ENCODE measurements at regions not wholly inside any gene's neighbourhood (a gene's known extent, or its start where the extent isn't known, plus 50 kb on each side); places are given as distances from the start of the nearest gene placed in this dataset.
A peak's percentile ranks its signal among the peaks of the same experiment; 100 is the strongest.
"Not testable (repeated sequence)": the region's sequence is repeated elsewhere in the genome, so short reads cannot be mapped to it uniquely, and the experiment has no call there.

DNA sequence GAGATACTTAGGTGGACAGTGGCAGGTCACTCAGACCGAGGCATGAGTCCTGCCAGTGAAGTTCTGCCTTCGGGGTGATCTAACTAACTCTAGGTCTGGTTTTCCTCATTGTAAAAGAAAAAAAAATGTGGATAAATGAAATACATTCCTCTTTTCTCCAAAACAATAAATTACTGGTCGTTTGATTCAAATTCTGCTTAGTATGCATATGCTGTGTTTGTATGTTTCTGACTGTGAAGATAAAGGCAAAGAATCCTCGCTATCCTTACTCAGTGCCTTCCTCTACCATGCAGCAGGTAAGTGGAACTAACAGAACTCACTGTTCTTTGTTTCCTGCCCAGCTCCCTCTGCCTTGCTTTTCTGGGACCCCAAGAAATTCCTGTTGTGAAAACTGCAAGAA, 330.1 kb downstream of the SUCLG1 start:
- DNase-seq, result no peak

DNA sequence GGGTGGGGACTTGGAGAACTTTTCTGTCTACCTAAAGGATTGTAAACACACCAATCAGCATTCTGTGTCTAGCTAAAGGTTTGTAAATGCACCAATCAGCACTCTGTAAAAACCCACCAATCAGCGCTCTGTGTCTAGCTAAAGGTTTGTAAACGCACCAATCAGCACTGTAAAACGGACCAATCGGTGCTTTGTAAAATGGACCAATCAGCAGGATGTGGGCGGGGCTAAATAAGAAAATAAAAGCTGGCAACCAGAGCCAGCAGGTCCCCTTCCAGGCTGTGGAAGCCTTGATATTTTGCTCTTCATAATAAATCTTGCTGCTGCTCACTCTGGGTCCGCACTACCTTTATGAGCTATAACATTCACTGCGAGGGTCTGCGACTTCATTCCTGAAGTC, 331.3 kb downstream of the SUCLG1 start:
- DNase-seq, result not testable (repeated sequence)

DNA sequence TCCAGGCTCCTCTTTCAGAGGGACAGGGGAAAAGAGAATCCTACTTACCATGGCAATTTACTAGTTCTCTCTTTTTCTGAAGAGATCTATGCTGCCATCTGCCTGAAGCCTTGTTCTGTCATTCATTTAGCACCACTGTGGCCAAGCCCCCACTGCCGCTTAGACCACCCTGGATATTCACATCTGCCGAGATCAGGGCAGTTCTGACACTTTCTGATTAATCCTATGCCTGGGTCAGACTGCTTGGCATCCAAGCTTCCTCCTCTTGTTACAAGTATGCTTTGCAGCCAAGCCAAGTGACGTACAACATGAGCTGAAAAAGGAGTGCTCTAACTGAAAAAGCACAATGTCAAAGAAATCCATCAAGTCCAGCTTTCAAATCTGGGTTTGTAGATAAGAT, 332.6 kb downstream of the SUCLG1 start:
- DNase-seq, result no peak

DNA sequence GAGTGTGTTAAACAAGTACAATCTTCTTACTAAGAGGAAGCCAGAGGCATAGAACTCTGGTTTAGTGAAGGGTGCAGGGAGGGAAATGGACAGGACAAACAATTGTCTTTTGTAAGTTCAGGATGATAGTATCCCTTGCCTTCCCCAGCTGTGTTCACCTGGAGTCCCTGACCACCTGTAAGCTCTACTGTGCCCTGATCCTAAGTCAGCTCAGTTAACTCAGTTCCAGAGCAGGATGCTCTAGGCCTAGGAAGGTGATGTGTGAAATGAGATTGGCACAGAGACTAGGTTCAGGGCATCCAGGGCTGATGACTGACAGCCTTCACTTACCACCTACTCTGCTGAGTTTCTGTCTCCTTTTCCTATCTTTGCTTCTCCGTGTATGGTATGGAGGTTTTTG, 333.0 kb downstream of the SUCLG1 start:
- DNase-seq, result no peak

DNA sequence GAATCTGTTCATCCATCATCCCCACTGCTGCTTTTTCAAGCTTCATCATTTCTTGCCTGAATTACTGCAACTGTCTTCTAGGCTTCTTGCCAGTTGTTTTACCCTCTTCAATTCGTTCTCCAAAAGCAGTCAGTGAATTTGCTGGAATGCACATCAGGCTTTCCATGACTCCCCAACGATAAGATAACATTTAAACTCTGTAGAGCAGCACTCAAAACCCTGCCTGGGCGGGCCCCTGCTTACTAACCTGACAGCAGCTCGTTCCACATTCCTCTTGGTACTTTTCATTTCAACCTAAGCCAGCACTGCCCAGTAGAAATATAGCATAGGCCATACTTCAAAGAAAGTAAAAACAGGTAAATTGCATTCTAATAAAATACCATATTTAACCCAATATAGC, 342.9 kb downstream of the SUCLG1 start:
- no peak for DNase-seq

DNA sequence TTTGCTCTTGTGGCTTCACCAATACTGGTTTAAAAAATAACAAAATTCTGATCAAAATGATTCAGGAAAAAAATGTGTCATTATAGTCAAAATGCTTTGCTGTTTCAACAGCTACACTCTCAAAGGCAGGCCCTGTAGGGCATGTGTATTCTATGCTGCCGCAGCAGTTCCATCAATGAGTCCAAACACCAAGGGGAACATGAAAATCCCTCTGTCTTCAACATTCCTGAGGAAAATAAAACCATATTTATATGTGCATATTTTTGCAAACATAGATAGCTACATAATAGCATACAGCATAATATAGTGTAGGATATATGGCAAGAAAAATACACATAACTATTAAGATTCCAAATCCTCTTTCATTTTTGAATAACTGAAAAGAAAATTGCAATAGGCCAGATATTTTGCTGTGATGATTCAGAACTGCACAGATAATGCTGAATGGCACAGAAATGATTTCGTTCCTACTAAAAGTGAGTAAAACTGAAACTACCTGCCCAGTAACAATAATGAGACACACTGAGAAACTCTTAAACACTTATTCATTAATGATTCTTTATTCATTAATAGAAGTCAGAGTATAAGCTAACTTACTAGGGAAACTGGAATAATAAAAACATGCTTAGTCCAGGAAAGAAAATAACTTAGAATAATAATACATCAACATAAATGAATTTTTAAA, 343.8 kb downstream of the SUCLG1 start:
- DNase-seq, result no peak

DNA sequence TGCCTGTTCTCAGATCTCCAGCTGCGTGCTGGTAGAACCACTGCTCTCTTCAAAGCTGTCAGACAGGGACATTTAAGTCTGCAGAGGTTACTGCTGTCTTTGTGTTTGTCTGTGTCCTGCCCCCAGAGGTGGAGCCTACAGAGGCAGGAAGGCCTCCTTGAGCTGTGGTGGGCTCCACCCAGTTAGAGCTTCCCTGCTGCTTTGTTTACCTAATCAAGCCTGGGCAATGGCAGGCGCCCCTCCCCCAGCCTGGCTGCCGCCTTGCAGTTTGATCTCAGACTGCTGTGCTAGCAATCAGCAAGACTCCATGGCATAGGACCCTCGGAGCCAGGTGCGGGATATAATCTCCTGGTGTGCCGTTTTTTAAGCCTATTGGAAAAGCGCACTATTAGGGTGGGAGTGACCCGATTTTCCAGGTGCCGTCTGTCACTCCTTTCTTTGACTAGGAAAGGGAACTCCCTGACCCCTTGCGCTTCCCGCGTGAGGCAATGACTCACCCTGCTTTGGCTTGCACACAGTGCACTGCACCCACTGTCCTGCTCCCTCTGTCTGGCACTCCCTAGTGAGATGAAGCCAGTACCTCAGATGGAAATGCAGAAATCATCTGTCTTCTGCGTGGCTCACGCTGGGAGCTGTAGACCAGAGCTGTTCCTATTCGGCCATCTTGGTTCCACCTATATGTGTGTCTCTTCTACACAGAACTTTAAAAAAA, 355.1 kb downstream of the SUCLG1 start:
- DNase-seq, result not testable (repeated sequence)

DNA sequence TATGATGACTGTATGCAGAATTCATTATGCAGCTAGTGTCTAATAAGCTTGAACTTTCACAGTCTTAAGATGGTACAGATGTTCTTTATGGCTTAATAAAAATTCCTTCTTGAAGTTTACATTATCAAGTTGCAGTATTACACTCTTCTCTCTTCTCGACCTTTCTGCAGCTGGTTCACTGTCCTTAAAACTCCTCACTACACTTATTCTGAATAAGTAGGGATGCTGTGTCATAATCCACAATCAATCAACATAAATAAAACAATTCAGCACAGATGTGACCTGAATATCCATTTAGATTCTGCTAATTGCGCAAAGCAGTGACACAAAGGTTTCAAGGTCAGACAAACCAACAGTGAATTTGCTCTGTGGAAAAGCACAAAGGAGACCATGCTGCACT, 356.8 kb downstream of the SUCLG1 start:
- no peak for DNase-seq

DNA sequence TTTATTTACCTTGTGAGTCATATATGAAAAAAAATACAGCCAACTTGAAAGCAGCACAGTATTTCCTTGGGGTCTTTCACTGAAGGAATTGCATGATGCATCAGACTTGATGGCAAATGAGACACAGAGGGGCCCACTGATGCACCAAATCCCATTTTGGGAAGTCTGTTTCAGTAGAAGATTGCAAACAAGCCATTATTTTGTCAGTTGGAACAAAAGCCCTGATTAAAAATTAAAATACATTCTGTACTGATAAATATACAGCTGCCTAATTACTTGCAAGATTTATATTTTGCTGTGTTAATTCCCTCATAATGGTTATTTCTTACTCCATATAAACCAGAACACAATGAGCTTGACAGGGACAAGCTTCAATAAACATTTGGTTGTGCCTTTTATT, 370.4 kb downstream of the SUCLG1 start:
- DNase-seq, result no peak

DNA sequence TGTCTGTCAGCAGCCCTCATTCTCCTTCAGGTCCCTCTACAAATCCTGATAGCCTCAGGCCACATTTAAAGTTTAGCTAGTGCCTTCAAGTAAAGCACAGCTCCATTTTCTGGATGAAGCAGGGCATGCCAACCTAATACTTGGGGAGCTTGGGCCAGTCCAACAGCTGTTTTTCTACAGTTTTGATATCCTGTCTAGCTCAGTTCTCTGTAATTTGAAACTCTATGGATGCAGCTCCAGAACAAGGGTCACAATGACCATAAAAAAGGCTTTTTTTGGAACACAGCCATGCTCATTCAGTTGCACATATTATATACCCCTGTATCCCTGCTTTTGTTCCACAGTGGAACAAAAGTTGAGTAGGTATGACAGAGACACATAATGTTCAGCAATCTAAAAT, 373.5 kb downstream of the SUCLG1 start:
- no peak for DNase-seq

DNA sequence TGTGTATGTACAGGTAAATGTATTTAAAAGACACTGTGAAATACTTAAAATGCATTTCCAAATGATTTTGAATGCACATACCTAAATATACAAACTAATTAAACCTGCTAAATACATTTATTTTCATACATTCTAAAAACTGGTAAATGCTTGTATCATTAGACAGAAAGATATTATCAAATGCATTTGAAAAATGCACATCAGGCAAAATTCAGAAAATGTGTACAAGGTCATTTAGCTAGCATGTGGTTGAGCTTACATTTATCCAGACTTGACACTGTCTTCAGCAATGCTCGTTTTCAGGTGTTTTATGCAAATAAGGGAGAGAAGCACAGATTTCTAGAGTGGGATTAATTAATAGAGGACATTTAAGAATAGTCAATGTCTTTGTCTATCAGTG, 374.2 kb downstream of the SUCLG1 start:
- no peak for DNase-seq

DNA sequence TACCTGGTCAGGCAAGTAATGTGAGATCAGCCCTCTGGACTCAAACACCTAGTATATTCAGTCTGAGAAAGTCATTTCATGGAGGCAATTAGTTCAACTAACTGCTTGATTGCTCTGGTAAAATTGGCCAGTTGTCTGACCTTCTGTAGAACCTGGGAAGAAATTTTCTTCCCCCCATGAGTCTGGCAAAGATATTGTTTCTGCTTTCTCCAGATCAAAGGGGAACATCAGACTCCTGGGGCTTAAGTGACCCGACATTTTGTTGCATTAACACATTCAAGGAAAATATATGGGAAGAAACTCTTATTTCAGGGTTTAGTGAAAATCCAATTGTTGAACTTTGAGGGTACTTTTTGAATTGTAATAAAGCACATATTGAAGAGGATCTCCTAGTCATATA, 375.1 kb downstream of the SUCLG1 start:
- DNase-seq, result no peak

DNA sequence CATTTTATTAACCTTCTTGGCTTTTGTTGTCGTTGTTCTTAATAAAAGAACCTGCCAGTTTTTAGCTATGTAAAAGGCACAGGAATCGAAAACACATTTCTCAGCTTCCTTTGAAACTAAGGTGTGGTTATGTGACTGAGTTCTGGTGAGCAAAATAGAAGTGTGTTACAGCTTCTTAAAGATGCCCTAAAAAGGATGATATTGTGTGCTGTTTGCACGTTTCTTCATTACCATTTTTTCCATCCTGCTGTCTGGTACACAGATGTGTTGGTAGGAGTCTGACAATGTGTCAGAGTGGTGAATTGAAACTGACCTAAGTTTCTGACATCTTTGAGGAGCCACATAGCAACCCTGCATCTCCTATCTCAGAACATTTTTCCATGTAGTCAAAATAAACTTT, 380.6 kb downstream of the SUCLG1 start:
- DNase-seq, result no peak

DNA sequence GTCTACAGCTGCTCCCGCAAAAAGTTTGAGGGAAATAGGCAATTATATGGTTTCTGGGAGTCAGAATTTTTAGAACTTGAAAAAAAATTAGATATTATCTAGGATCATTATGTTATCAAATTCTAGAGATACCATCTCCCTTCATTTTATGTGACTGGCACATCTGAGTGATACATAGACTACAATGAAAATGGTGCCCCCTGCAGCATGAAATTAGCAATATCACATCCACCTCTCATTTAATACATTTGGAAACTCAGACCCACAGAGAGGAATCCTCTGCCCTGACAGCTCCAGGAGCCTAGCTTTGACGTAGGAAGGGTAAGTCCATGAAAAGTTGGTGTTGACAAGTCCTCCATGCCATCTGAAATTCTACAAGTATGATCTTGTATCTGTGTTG, 381.6 kb downstream of the SUCLG1 start:
- peak; percentile 6 to 11 for DNase-seq

DNA sequence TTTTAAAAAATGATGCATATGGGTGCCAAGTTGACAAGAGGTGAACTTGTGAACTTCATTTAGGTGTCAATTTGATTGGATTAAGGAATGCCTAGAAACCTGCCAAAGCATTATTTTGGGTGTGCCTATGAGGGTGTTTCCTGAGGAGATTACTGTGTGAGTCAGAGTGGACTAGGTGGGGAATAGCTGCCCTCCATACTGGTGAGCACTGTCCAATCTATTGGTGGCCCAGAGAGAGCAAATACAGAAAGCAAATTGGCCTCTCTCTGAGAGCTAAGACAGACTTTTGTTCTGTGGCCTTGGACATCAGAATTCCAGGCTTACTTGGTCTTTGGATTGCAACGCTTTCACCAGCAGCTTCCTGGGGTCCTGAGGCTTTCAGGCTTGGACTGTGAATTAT, 388.0 kb downstream of the SUCLG1 start:
- DNase-seq, result no peak

DNA sequence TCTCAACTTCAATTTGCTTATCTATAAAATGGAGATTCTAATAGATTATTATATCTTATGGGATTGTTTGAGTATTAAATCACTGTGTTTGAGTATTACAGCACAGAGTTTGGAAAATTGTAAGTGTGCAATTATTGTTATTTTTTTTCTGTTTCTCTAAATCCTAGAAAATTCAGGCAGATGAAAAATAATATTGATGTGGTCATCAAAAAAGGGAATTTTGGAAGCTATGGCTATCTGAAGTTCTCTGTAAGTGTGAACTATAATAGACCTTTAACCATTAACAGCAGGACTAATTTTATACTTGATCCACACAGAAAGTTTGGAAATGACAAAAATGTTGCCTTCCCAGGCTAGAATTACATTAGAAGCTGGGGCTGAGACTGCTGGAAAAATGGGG, 393.2 kb downstream of the SUCLG1 start:
- DNase-seq, result no peak

DNA sequence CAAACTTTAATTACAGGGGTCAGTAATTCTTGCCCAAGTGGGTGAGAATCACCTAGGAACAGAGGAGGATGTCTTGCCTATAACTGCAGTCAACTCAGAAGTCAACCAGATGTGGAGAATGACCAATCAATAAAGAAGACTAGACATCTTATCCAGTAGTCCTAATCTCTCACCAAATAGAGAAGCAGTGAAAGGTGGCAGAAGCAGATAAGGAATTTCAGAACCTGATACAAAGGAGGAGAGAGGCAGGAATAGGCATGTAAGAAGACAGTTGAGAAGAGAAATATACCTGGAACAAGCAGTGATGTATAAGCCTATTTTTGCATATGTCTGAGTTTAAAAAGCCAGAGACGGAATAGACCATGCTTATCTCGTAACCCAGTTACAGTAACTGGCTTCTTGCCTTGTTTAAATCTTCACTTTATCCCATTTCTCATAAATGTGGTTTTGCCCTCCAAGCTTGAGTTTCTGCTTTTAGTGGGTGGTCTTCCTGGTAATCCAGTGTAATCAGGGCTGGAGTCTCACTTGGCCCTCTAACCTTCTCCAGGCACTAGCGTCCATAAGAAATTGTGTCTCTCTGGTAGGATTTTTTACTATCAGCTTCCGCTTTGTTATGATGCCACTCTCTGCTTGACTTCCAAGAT, 401.0 kb downstream of the SUCLG1 start:
- no peak for DNase-seq

DNA sequence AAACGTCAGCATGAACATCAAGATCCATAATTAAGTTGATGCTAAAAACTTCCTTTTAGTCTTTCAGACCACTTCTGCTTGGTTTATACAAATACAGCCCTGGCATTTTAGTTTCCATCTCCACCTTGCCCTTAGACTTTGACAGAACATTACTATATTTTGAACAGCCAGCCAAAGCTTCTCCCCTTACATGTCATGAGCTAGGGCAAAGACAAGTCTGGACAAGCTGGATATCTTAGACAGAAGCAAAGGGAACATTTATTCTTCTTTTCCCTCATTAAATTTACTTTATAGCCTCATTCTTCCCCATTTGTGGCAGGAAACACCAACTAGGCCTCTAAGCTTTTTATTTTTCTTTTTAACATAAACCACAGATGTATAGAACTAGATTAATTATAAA, 403.3 kb downstream of the SUCLG1 start:
- DNase-seq, result no peak

DNA sequence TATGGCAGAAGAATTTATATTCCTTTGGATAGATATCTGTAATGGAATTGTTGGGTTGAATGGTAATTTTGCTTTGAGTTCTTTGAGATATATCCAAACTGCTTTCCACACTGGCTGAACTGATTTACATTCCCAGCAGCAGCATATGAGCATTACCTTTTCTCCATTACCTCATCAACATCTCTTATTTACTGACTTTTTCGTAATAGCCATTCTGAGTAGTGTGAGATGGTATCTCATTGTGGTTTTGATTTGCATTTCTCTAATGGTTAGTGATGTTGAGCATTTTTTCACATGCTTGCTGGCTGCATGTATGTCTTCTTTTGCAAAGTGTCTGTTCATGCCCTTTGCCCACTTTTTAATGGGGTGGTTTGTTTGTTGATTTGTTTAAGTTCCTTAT, 404.5 kb downstream of the SUCLG1 start:
- DNase-seq, result not testable (repeated sequence)

DNA sequence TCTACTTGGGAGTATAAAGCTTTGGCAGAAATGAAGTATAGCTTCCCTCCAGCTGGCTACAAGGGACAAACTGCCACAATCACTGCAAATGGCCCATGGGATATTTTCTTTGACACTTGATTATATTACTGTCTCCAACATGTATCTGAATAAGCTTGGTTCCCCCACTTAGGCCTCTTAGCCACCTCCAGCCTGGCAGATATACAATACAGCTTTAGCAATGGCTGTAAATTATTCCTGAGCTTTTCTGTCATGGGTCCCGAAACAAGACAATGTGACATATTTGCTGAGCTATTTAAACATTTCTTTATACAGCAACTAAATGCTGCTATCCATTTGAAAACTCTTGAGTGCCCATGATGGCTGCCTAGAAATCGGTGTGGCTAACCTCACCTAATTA, 406.2 kb downstream of the SUCLG1 start:
- DNase-seq, result peak in 1 of 2 experiments; percentile 24

DNA sequence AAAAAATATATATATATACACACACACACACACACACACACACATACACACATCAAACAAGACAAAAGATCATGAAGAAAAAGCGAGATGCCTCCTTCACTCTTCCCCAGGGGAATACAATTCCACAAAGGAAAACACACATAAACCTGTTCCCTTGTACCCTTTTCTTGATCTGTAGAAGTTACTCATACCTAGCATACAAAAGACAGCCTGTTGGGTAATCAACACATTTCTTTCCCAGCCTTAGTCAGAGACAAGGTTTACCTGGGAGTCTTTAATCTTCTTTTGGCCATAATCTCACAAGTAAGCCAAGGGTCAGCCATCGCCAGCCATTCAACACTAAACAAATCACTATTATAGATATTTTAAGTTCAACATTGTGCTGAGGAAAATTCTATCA, 407.0 kb downstream of the SUCLG1 start:
- no peak for DNase-seq

DNA sequence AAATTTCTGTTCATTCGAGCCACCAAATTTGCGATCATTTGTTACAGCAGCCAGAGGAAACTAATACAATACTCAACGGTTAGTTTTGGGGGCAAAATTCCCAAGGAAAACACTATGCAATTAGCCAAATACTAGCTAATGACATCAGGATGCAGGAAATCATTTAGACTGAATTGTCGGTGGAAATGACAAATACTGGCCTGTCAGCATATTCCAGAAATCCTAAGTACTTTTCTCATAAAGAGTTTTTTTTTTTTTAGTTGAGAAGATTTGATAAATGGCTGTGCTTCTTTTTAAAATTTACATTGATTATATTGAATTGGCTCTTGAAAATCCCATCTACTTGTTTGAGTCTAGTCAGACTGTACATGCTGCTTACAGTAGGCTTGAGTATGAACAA, 410.1 kb downstream of the SUCLG1 start:
- DNase-seq, result no peak

DNA sequence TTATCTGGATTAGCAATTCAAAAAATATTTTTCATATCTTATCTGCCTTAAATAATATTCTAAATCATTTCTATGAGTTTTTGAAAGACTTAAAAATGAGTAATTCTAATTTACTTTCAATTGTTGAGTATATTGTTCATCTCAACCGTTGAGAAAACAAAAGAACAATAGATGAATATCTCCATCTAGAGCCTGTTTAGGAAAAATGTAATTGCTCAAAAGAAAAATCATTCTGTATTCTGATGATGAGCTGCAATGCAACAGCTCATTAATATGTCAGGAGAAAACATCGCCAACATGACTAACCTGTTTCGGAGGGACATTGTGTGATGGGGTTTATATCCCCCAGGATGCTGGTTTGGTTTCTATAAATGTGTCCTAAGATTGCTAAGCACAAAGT, 417.6 kb downstream of the SUCLG1 start:
- no peak for DNase-seq

DNA sequence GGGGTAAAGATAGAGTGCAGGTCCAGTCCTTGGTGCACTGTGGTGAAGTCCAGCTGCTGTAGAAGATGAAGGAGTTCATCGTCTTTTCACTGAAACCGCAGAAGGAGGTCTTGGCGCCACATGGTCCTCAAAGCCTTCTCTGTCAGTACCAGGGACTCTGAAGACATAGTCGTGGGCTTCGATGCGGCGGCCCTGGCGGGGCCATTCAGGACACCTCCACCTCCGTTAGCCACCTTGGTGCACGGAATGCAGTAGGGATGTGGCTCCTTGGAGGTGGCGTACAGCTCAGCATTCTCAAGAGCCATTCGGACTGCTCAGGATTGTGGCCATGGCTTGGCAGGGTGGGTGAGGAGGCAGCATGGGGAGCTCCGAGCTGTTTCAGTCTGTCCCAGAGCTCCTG, 418.8 kb downstream of the SUCLG1 start:
- no peak for DNase-seq

DNA sequence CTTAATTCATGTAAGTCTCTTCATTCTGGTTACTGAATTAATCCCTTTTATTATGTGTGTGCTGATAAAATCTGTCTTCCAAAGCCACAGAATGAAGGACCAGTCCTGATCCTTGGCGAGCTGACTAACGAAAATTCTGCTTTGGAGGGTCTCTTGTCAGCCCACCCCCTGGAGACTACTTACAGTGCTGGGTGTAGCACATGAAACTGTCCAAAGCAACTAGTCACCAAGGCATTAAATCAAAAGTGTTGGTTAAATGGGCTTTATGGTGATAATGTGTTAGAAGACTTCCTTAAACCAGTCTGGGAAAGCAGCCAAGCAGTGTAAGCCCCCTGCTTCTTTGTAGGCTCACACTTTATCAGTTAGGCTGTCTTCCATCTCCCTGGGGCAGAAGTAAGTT, 420.2 kb downstream of the SUCLG1 start:
- no peak for DNase-seq

Data from NCI-H187 (cell line).